Neuronal stem cell (in vitro differentiated cells): ENCODE measurements at regions not wholly inside any gene's neighbourhood (a gene's known extent, or its start where the extent isn't known, plus 50 kb on each side); places are given as distances from the start of the nearest gene placed in this dataset.

Source experiments
- DNase-seq: peaks from one replicate; pipeline ENCODE4 v3.0.0-alpha.2; 2013; ENCODE audit warnings: low spot score
- H2AFZ ChIP-seq: one replicate; pipeline ENCODE4 v1.6.1; 2013; ENCODE audit warnings: mild to moderate bottlenecking, low read length, inconsistent platforms
- H2AK5ac ChIP-seq: 2 replicates; pipeline ENCODE4 v1.6.1; 2013; ENCODE audit warnings: low read depth, mild to moderate bottlenecking, inconsistent platforms, low read length, moderate library complexity, mixed read lengths
- H2BK120ac ChIP-seq: 2 replicates; pipeline ENCODE4 v1.6.1; 2013; ENCODE audit warnings: low read depth, mild to moderate bottlenecking, inconsistent platforms, low read length, moderate library complexity, mixed read lengths
- H2BK12ac ChIP-seq: one replicate; pipeline ENCODE4 v1.6.1; 2013; ENCODE audit warnings: low read length, inconsistent platforms
- H2BK15ac ChIP-seq: 2 replicates; pipeline ENCODE4 v1.6.1; 2013; ENCODE audit warnings: mild to moderate bottlenecking, low read length, inconsistent platforms, mixed read lengths
- H2BK5ac ChIP-seq: one replicate; pipeline ENCODE4 v1.6.1; 2013; ENCODE audit warnings: inconsistent platforms, mild to moderate bottlenecking, low read length, moderate library complexity
- H3K14ac ChIP-seq: one replicate; pipeline ENCODE4 v1.6.1; 2013; ENCODE audit warnings: low read length, inconsistent platforms
- H3K18ac ChIP-seq: 2 replicates; pipeline ENCODE4 v1.6.1; 2013; ENCODE audit warnings: low read length, inconsistent platforms
- H3K23ac ChIP-seq: 2 replicates; pipeline ENCODE4 v1.6.1; 2013; ENCODE audit warnings: low read depth, mild to moderate bottlenecking, mixed read lengths, low read length, inconsistent platforms; ENCODE audit not compliant: poor library complexity
- H3K27ac ChIP-seq: replicated peaks from 3 replicates; pipeline ENCODE4 v1.5.1; 2013; ENCODE audit warnings: low read length, inconsistent platforms
- H3K27me3 ChIP-seq, 3 experiments: 2 replicates each; pipeline ENCODE4 v1.6.1; 2013; ENCODE audit warnings: low read length in 3 of 3, mild to moderate bottlenecking in 2 of 3, inconsistent platforms in 1 of 3, low read depth in 1 of 3, mixed read lengths in 1 of 3, moderate library complexity in 1 of 3; ENCODE audit not compliant: control insufficient read depth in 3 of 3, insufficient read depth in 3 of 3
- H3K36me3 ChIP-seq, 2 donors: replicated peaks in 1 of 2; 2 replicates each; pipeline ENCODE4 v1.6.1; 2013; ENCODE audit warnings: low read length in 2 of 2; ENCODE audit not compliant: control insufficient read depth in 2 of 2, insufficient read depth in 2 of 2
- H3K4ac ChIP-seq: 2 replicates; pipeline ENCODE4 v1.6.1; 2013; ENCODE audit warnings: inconsistent platforms, mild to moderate bottlenecking, low read length, moderate library complexity
- H3K4me1 ChIP-seq, 2 donors: 1 replicate in 1 of 2; 2 replicates in 1 of 2; pipeline ENCODE4 v1.6.1; 2013; ENCODE audit warnings: low read length in 2 of 2, low read depth in 1 of 2; ENCODE audit not compliant: control insufficient read depth in 2 of 2, insufficient read depth in 1 of 2
- H3K4me2 ChIP-seq: one replicate; pipeline ENCODE4 v1.6.1; 2013; ENCODE audit warnings: mild to moderate bottlenecking, low read length, inconsistent platforms; ENCODE audit not compliant: insufficient read depth, poor library complexity, severe bottlenecking
- H3K4me3 ChIP-seq, 2 donors: 2 replicates each; pipeline ENCODE4 v1.5.1; 2013; ENCODE audit warnings: low read length in 2 of 2, mild to moderate bottlenecking in 2 of 2, inconsistent platforms in 1 of 2, moderate library complexity in 1 of 2
- H3K79me1 ChIP-seq: one replicate; pipeline ENCODE4 v1.6.1; 2013; ENCODE audit warnings: low read depth, mild to moderate bottlenecking, inconsistent platforms, low read length, moderate library complexity
- H3K9ac ChIP-seq: one replicate; pipeline ENCODE4 v1.6.1; 2013; ENCODE audit warnings: mild to moderate bottlenecking, low read depth, low read length, inconsistent platforms; ENCODE audit not compliant: poor library complexity
- H3K9me3 ChIP-seq, 2 donors: replicated peaks in 1 of 2; 2 replicates each; pipeline versions ENCODE3 to v1.6.1; 2013; ENCODE audit warnings: low read length in 2 of 2, mild to moderate bottlenecking in 2 of 2, inconsistent platforms in 1 of 2, low read depth in 1 of 2, mixed read lengths in 1 of 2, moderate library complexity in 1 of 2; ENCODE audit not compliant: control insufficient read depth in 2 of 2, insufficient read depth in 1 of 2
- H4K8ac ChIP-seq: one replicate; pipeline ENCODE4 v1.6.1; 2013; ENCODE audit warnings: low read depth, mild to moderate bottlenecking, inconsistent platforms, low read length, moderate library complexity
- H4K91ac ChIP-seq: one replicate; pipeline ENCODE4 v1.6.1; 2013; ENCODE audit warnings: low read length, low read depth, mild to moderate bottlenecking, inconsistent platforms; ENCODE audit not compliant: poor library complexity
- WGBS, 2 donors: extraction: QIAGEN DNeasy Blood & Tissue Kit; methylation state at CpG; one replicate each; pipeline ENCODE4 v1.1.7; 2013; ENCODE audit warnings: missing lambda C conversion rate in 2 of 2, mixed read lengths in 1 of 2; ENCODE audit not compliant: insufficient read length in 2 of 2, insufficient replicate concordance in 1 of 2; ENCODE audit errors: extremely low coverage in 2 of 2; 5-methylcytosine and 5-hydroxymethylcytosine counted together

GRCh38 chr11:92451063-92451462 lies 226.4 kb downstream of the FAT3 start:
- H3K27ac ChIP-seq: no peak overlapping the region
- no peak overlapping the region for H2BK12ac ChIP-seq
- no peak overlapping the region for H2BK5ac ChIP-seq
- no peak overlapping the region for H2BK15ac ChIP-seq
- H3K9me3 ChIP-seq: no peaks in the 10 kb centered on the region
- H2BK120ac ChIP-seq: no peak overlapping the region
- no CpG with 5 or more reads among the region's 4 CpGs for WGBS, 2 donors
- no peak overlapping the region for H3K4me2 ChIP-seq
- H3K27me3 ChIP-seq: no peaks in the 10 kb centered on the region
- no peak overlapping the region for H3K18ac ChIP-seq
- no peak overlapping the region for H2AFZ ChIP-seq
- no peaks in the 10 kb centered on the region for H3K36me3 ChIP-seq
- H3K23ac ChIP-seq: no peak overlapping the region
- no peak overlapping the region for H4K91ac ChIP-seq
- no peak overlapping the region for H2AK5ac ChIP-seq
- H4K8ac ChIP-seq: no peak overlapping the region
- peaks cover 2% of the 10 kb centered on the region for H3K79me1 ChIP-seq
- H3K4me3 ChIP-seq: no peak overlapping the region
- no peak overlapping the region for H3K9ac ChIP-seq
- DNase-seq: no peak
- H3K14ac ChIP-seq: no peak overlapping the region
- H3K4me1 ChIP-seq: peaks cover 2 to 13% of the 10 kb centered on the region in 2 donors
- H3K4ac ChIP-seq: no peak overlapping the region

DNA sequence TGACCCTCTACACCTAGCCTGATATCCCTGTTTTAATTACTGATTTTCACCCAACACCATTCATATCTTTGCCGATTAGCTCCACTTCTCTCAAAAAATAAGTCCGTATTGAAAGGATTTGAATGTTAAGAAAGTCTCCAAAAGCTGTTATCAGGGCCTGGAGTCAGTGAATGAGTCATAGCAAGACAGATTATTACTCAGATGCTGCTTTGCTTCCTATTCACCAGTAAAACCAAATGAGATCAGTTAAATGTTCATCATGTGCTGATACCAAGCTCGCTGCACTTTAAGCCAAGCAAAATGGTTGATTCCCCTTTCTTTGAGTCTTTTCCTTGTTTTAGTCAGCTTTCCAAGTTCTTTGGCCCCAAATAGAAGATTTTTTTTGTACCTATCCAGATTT lies 228.4 kb downstream of the FAT3 start:
- H4K8ac ChIP-seq: no peak overlapping the region
- DNase-seq: no peak
- H2AK5ac ChIP-seq: no peak overlapping the region
- no peaks in the 10 kb centered on the region for H3K9me3 ChIP-seq
- no peak overlapping the region for H3K14ac ChIP-seq
- H3K36me3 ChIP-seq: no peaks in the 10 kb centered on the region
- H3K27ac ChIP-seq: no peak overlapping the region
- no peak overlapping the region for H3K4me3 ChIP-seq
- H3K79me1 ChIP-seq: peaks cover 4% of the 10 kb centered on the region
- H2BK5ac ChIP-seq: no peak overlapping the region
- no CpG with 5 or more reads among the region's 3 CpGs for WGBS, 2 donors
- H3K4me2 ChIP-seq: no peak overlapping the region
- H3K4ac ChIP-seq: no peak overlapping the region
- H3K23ac ChIP-seq: no peak overlapping the region
- H3K9ac ChIP-seq: no peak overlapping the region
- no peak overlapping the region for H2BK15ac ChIP-seq
- no peak overlapping the region for H2BK12ac ChIP-seq
- H2BK120ac ChIP-seq: no peak overlapping the region
- no peaks in the 10 kb centered on the region for H3K27me3 ChIP-seq
- no peak overlapping the region for H4K91ac ChIP-seq
- no peak overlapping the region for H3K18ac ChIP-seq
- H3K4me1 ChIP-seq: peaks cover 8 to 11% of the 10 kb centered on the region in 2 donors
- H2AFZ ChIP-seq: no peak overlapping the region

- Histone ChIP-seq H3K4me1 (peaks cover 10 to 18% of the 10 kb centered on the region in 2 donors), H3K27ac (no peak overlapping the region), H3K14ac (no peak overlapping the region), H2BK120ac (no peak overlapping the region), H4K91ac (no peak overlapping the region), H3K23ac (no peak overlapping the region), H2AFZ (no peak overlapping the region), H3K9ac (no peak overlapping the region), H3K36me3 (no peaks in the 10 kb centered on the region), H3K9me3 (peaks cover 0 to 3% of the 10 kb centered on the region in 2 donors), H2BK15ac (no peak overlapping the region), H4K8ac (no peak overlapping the region), H2BK12ac (no peak overlapping the region), H3K4me2 (no peak overlapping the region), H3K27me3 (no peaks in the 10 kb centered on the region), H3K4ac (no peak overlapping the region), H2BK5ac (no peak overlapping the region), H3K79me1 (peaks cover 2% of the 10 kb centered on the region), H2AK5ac (no peak overlapping the region), H3K4me3 (no peak overlapping the region), H3K18ac (no peak overlapping the region)
- no CpG with 5 or more reads among the region's 2 CpGs for WGBS, 2 donors
- DNase-seq: no peak
Observed at GRCh38 chr11:92455210-92455790, 230.7 kb downstream of the FAT3 start.

GRCh38 chr11:92457250-92457649 lies 232.6 kb downstream of the FAT3 start:
- Histone ChIP-seq H2BK120ac (no peak overlapping the region), H4K8ac (no peak overlapping the region), H3K79me1 (peaks cover 4% of the 10 kb centered on the region), H3K9ac (no peak overlapping the region), H2AK5ac (no peak overlapping the region), H3K14ac (no peak overlapping the region), H3K4me2 (no peak overlapping the region), H3K18ac (no peak overlapping the region), H4K91ac (no peak overlapping the region), H2BK5ac (no peak overlapping the region), H3K4me3 (no peak overlapping the region), H3K27ac (no peak overlapping the region), H3K23ac (no peak overlapping the region), H2AFZ (no peak overlapping the region), H3K4ac (no peak overlapping the region), H3K27me3 (no peaks in the 10 kb centered on the region), H3K9me3 (peaks cover 0 to 3% of the 10 kb centered on the region in 2 donors), H3K4me1 (peaks cover 10 to 23% of the 10 kb centered on the region in 2 donors), H2BK12ac (no peak overlapping the region), H2BK15ac (no peak overlapping the region), H3K36me3 (peaks cover 0 to 7% of the 10 kb centered on the region in 2 donors)
- no CpG with 5 or more reads among the region's 1 CpG for WGBS, 2 donors
- DNase-seq: no peak
